ENCODE measurements at regions not wholly inside any gene's neighbourhood (a gene's known extent, or its start where the extent isn't known, plus 50 kb on each side); places are given as distances from the start of the nearest gene placed in this dataset.

DNA sequence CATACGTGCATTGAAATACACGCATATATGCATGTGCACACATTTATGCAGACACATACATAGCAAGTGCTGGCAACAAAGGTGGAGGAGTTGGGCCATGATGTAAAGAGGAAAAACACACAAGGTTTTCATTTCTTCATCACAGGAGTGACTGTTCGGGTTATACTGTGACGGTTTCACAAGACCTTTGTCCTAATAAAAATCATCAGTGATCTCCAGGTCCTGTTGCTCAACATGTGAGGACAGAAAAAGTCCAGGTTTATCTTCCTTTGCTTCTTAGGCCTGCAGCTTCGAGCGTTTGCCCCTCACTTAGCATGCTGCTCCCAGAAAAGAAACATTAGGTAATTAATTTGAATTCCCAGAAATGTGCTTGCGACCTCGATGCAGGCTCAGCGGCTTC lies 1260.0 kb upstream of the TMEM132C start:
- TF ChIP-seq, protein P1, sequence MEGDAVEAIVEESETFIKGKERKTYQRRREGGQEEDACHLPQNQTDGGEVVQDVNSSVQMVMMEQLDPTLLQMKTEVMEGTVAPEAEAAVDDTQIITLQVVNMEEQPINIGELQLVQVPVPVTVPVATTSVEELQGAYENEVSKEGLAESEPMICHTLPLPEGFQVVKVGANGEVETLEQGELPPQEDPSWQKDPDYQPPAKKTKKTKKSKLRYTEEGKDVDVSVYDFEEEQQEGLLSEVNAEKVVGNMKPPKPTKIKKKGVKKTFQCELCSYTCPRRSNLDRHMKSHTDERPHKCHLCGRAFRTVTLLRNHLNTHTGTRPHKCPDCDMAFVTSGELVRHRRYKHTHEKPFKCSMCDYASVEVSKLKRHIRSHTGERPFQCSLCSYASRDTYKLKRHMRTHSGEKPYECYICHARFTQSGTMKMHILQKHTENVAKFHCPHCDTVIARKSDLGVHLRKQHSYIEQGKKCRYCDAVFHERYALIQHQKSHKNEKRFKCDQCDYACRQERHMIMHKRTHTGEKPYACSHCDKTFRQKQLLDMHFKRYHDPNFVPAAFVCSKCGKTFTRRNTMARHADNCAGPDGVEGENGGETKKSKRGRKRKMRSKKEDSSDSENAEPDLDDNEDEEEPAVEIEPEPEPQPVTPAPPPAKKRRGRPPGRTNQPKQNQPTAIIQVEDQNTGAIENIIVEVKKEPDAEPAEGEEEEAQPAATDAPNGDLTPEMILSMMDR (conservative IDR thresholded peaks at IDR 0.05) = no peak
- no peak for TF ChIP-seq EZH2 (IDR thresholded peaks at IDR 0.05; ENCODE audit: low read depth)
